H1 (cell line): ENCODE measurements at regions not wholly inside any gene's neighbourhood (a gene's known extent, or its start where the extent isn't known, plus 50 kb on each side); places are given as distances from the start of the nearest gene placed in this dataset.

Experiments
- ASH2L ChIP-seq: fragments of 200-600, 300-600 bp; sonication (generic); IDR thresholded peaks from one replicate; pipeline ENCODE4 v1.7.1; 2017; ENCODE audit warnings: low read length
- JUN ChIP-seq: IDR thresholded peaks from 2 replicates; pipeline ENCODE4 v1.6.1; 2011; ENCODE audit warnings: low read depth, mild to moderate bottlenecking, improper control_type of control experiment, low read length

DNA sequence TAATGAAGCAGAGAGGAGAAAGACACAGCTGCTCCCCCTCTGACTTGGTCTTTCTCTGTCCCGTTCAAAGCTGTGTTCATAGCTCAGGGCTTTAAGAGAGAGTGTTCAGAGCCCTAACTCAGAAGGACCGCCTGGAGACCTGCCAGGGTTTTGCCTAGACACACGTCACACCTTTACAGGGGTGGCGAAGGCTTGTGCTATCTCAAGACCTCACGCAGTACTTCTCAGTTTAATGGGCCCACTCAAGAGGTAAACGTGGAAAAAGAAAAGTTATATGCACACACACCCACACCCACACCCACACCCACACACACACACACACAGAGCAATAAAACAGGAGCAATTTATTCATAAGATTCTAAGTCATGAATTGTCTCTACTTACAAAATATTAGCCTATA lies 374.3 kb downstream of the C12orf75 start (continued):
- no peak for TF ChIP-seq ASH2L
- TF ChIP-seq JUN, result no peak
